Testis (tissue), 2 donors: ENCODE measurements at regions not wholly inside any gene's neighbourhood (a gene's known extent, or its start where the extent isn't known, plus 50 kb on each side); places are given as distances from the start of the nearest gene placed in this dataset.

Source experiments
- DNase-seq: peaks from one replicate; pipeline ENCODE4 v3.0.0-alpha.2; 2019
- H3K27ac ChIP-seq, 2 donors: fragments of 200-600 bp; sonication (generic); one replicate each; pipeline ENCODE4 v1.5.1; 2019
- H3K27me3 ChIP-seq: fragments of 200-600 bp; sonication (generic); one replicate; pipeline ENCODE4 v1.5.1; 2019
- H3K36me3 ChIP-seq: fragments of 200-600 bp; sonication (generic); one replicate; pipeline ENCODE4 v1.5.1; 2017; ENCODE audit warnings: low read depth; ENCODE audit errors: missing control alignments
- H3K4me1 ChIP-seq: fragments of 200-600 bp; sonication (generic); one replicate; pipeline ENCODE4 v1.5.1; 2019
- H3K4me3 ChIP-seq, 2 donors: fragments of 200-600 bp; sonication (generic); one replicate each; pipeline ENCODE4 v1.5.1; 2017 to 2019
- H3K9me3 ChIP-seq: fragments of 200-600 bp; sonication (generic); one replicate; pipeline ENCODE4 v1.5.1; 2017
- POLR2A ChIP-seq: fragments of 450-650 bp; IDR thresholded peaks from one replicate; pipeline ENCODE4 v1.6.1; 2017; ENCODE audit warnings: antibody characterized with exemption, mild to moderate bottlenecking, moderate library complexity
- WGBS, 2 donors: methylation state at CpG; one replicate each; pipeline ENCODE4 v1.1.5; 2018; 5-methylcytosine and 5-hydroxymethylcytosine counted together
- intact Hi-C: fragments of 100-400 bp; cut with DNase I; formaldehyde crosslinking; loops from one replicate; pipeline ENCODE4 v1.15.1; 2023; ENCODE audit warnings: low total_unique reads
- TF ChIP-seq, protein P1 (sequence below), 3 experiments: fragments of 450-650 bp in 2 of 3; fragments of 200-600 bp in 1 of 3; sonication (generic) in 1 of 3; IDR thresholded peaks; one replicate each; pipeline ENCODE4 v1.5.1; 2016 to 2019; ENCODE audit warnings: antibody characterized with exemption in 3 of 3, mild to moderate bottlenecking in 2 of 3, moderate library complexity in 1 of 3

GRCh38 chr10:83943920-83944319 lies 195.4 kb upstream of the GHITM start:
- no peaks in the 10 kb centered on the region for H3K36me3 ChIP-seq
- no peaks in the 10 kb centered on the region for H3K4me1 ChIP-seq
- no peak overlapping the region for H3K27ac ChIP-seq
- no peak for DNase-seq
- WGBS, 2 donors = 88 to 91% methylated on average over 4 of the region's 4 CpGs
- H3K9me3 ChIP-seq = no peaks in the 10 kb centered on the region
- H3K4me3 ChIP-seq = no peak overlapping the region
- no peaks in the 10 kb centered on the region for H3K27me3 ChIP-seq
- intact Hi-C loops = no loop called here
- TF ChIP-seq, protein P1, sequence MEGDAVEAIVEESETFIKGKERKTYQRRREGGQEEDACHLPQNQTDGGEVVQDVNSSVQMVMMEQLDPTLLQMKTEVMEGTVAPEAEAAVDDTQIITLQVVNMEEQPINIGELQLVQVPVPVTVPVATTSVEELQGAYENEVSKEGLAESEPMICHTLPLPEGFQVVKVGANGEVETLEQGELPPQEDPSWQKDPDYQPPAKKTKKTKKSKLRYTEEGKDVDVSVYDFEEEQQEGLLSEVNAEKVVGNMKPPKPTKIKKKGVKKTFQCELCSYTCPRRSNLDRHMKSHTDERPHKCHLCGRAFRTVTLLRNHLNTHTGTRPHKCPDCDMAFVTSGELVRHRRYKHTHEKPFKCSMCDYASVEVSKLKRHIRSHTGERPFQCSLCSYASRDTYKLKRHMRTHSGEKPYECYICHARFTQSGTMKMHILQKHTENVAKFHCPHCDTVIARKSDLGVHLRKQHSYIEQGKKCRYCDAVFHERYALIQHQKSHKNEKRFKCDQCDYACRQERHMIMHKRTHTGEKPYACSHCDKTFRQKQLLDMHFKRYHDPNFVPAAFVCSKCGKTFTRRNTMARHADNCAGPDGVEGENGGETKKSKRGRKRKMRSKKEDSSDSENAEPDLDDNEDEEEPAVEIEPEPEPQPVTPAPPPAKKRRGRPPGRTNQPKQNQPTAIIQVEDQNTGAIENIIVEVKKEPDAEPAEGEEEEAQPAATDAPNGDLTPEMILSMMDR (IDR thresholded peaks at IDR 0.05) = no peak
- TF ChIP-seq POLR2A = no peak

DNA sequence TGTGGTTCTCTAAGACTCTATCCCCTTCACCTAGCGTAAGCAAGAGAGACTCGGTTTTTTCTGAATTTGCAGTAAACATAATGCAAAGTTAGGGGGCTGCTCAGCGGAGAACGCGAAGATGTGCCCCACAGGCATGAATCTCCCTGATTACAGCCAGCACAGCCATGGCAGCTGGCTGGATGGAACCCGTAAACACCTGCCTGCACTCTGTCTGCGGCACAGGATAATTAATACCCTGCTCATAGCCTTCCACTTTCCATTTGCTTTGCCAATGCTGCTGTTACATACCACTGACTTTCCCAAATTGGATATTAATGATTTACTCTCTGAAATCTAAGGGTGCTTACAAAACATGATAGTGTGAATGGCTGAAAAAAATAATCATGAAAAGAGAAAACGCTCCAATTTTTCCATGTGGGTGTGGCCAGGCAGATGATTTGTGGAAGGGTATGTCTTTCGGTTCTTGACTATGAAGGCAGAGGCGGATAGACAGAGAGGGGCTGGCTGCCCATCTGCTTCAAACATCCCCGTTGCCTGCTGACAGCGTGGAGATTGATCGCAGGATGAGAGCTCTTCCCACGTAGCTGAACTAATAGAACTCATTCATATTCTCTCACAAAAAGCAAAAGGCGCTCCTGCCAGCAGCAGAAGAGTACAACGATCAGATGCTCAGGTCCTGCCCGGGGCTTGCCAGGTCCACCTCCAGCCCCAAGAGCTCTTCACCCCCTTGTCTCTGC lies 193.2 kb upstream of the GHITM start:
- no peaks in the 10 kb centered on the region for H3K4me1 ChIP-seq
- no peaks in the 10 kb centered on the region for H3K9me3 ChIP-seq
- H3K27ac ChIP-seq = no peak overlapping the region
- no peaks in the 10 kb centered on the region for H3K36me3 ChIP-seq
- intact Hi-C loops = no loop called here
- no peak overlapping the region for H3K4me3 ChIP-seq
- TF ChIP-seq, protein P1 (IDR thresholded peaks at IDR 0.05) = no peak
- no peak for TF ChIP-seq POLR2A
- 64 to 72% methylated on average over 17 of the region's 17 CpGs for WGBS, 2 donors
- H3K27me3 ChIP-seq = no peaks in the 10 kb centered on the region
- no peak for DNase-seq

GRCh38 chr10:83952314-83952713 lies 187.0 kb upstream of the GHITM start:
- TF ChIP-seq, protein P1 (IDR thresholded peaks at IDR 0.05) = no peak
- TF ChIP-seq POLR2A = no peak
- Histone ChIP-seq H3K4me3 (no peak overlapping the region), H3K27ac (no peak overlapping the region), H3K9me3 (no peaks in the 10 kb centered on the region), H3K4me1 (no peaks in the 10 kb centered on the region), H3K27me3 (no peaks in the 10 kb centered on the region), H3K36me3 (no peaks in the 10 kb centered on the region)
- intact Hi-C loops = no loop called here
- 81 to 90% methylated on average over 1 of the region's 1 CpG for WGBS, 2 donors
- no peak for DNase-seq

- 74 to 93% methylated on average over 2 of the region's 2 CpGs for WGBS, 2 donors
- TF ChIP-seq, protein P1 (IDR thresholded peaks at IDR 0.05) = no peak
- TF ChIP-seq POLR2A = no peak
- Histone ChIP-seq H3K27ac (no peak overlapping the region), H3K4me1 (no peaks in the 10 kb centered on the region), H3K27me3 (no peaks in the 10 kb centered on the region), H3K36me3 (no peaks in the 10 kb centered on the region), H3K9me3 (no peaks in the 10 kb centered on the region), H3K4me3 (no peak overlapping the region)
- intact Hi-C loops = no loop called here
- no peak for DNase-seq
Observed at GRCh38 chr10:83953589-83953988, 185.7 kb upstream of the GHITM start.

GRCh38 chr10:83954193-83954799 lies 185.0 kb upstream of the GHITM start:
- 40 to 44% methylated on average over 4 of the region's 4 CpGs for WGBS, 2 donors
- no peak overlapping the region for H3K27ac ChIP-seq
- no peak overlapping the region for H3K4me3 ChIP-seq
- H3K36me3 ChIP-seq = no peaks in the 10 kb centered on the region
- H3K9me3 ChIP-seq = no peaks in the 10 kb centered on the region
- TF ChIP-seq, protein P1 (IDR thresholded peaks at IDR 0.05) = no peak
- TF ChIP-seq POLR2A = no peak
- no peaks in the 10 kb centered on the region for H3K27me3 ChIP-seq
- intact Hi-C loops = no loop called here
- no peak for DNase-seq
- H3K4me1 ChIP-seq = no peaks in the 10 kb centered on the region
